ENCODE measurements at regions not wholly inside any gene's neighbourhood (a gene's known extent, or its start where the extent isn't known, plus 50 kb on each side); places are given as distances from the start of the nearest gene placed in this dataset.

DNA sequence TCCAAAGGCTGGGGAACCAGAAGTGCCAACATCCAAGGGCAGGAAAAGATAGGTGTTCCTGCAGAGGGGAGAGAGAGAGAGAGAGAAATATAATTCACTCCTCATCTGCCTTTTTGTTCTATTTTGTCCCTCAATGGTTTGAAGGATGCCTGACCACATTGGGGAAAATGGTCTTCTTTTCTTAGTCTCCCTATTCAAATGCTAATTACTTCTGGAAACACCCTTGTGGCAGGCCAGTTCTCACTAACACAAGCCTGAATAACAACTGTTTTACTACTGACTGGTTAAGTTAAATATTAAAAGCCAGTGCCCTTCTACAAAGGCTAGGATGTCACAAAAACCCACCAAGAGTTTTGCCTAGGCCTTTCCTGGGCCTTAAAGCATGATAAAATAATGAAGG is 425.4 kb upstream of the HTR1E start:
- no peak for TF ChIP-seq CTBP1 (IDR thresholded peaks at IDR 0.05; ENCODE audit: borderline replicate concordance)
- TF ChIP-seq FOXM1 (IDR thresholded peaks at IDR 0.05; ENCODE audit: borderline replicate concordance): no peak
- no peak for TF ChIP-seq SUZ12 (IDR thresholded peaks at IDR 0.05)
- no peak for TF ChIP-seq ZNF384 (IDR thresholded peaks at IDR 0.05)
- TF ChIP-seq SP1 (IDR thresholded peaks at IDR 0.05): no peak
- TF ChIP-seq ARNT (IDR thresholded peaks at IDR 0.05): no peak
- no peak for TF ChIP-seq BHLHE40 (IDR thresholded peaks at IDR 0.05; ENCODE audit: borderline replicate concordance)
- no peak for TF ChIP-seq FOXK2 (IDR thresholded peaks at IDR 0.05)
- TF ChIP-seq HDGF (IDR thresholded peaks at IDR 0.05; ENCODE audit: borderline replicate concordance): no peak
- no peak for TF ChIP-seq ELF4 (IDR thresholded peaks at IDR 0.05)

Data from HEK293T (cell line).